RWPE2 (cell line): ENCODE measurements at regions not wholly inside any gene's neighbourhood (a gene's known extent, or its start where the extent isn't known, plus 50 kb on each side); places are given as distances from the start of the nearest gene placed in this dataset.

ENCODE experiments used
- ATAC-seq: fragments of 200-7000 bp; cut with Tn5 transposase; 3 replicates; pipeline ENCODE4 v1.9.1; 2021; ENCODE audit warnings: low read depth
- DNase-seq: peaks from one replicate; pipeline ENCODE4 v3.0.0-alpha.2; 2020; ENCODE audit warnings: low spot score
- H3K27ac ChIP-seq: fragments of 450-650 bp; 2 replicates; pipeline ENCODE4 v1.5.1; 2017; ENCODE audit warnings: mild to moderate bottlenecking; ENCODE audit not compliant: poor library complexity, severe bottlenecking
- H3K27me3 ChIP-seq: fragments of 250-450 bp; sonication (Bioruptor Pico); 2 replicates; pipeline ENCODE4 v1.5.1; 2021; ENCODE audit warnings: mild to moderate bottlenecking, moderate library complexity; ENCODE audit not compliant: insufficient read depth, poor library complexity, severe bottlenecking
- H3K36me3 ChIP-seq: fragments of 250-450 bp; sonication (Bioruptor Pico); 2 replicates; pipeline ENCODE4 v1.5.1; 2020; ENCODE audit warnings: low read depth, mild to moderate bottlenecking, moderate library complexity
- H3K4me1 ChIP-seq: fragments of 250-450 bp; sonication (Bioruptor Pico); 2 replicates; pipeline ENCODE4 v1.5.1; 2021; ENCODE audit warnings: mild to moderate bottlenecking, moderate library complexity; ENCODE audit not compliant: insufficient read depth, poor library complexity, severe bottlenecking
- H3K4me3 ChIP-seq: fragments of 250-450 bp; sonication (Bioruptor Pico); 2 replicates; pipeline ENCODE4 v1.5.1; 2021; ENCODE audit warnings: mild to moderate bottlenecking, moderate library complexity; ENCODE audit not compliant: severe bottlenecking
- H3K9me3 ChIP-seq: fragments of 250-450 bp; sonication (Bioruptor Pico); 2 replicates; pipeline ENCODE4 v1.5.1; 2021; ENCODE audit warnings: mild to moderate bottlenecking, moderate library complexity; ENCODE audit not compliant: severe bottlenecking
- TF ChIP-seq, protein P1 (sequence below): fragments of 450-650 bp; IDR thresholded peaks from one replicate; pipeline ENCODE4 v1.5.1; 2017; ENCODE audit warnings: mild to moderate bottlenecking, moderate library complexity; ENCODE audit not compliant: poor library complexity, severe bottlenecking

DNA sequence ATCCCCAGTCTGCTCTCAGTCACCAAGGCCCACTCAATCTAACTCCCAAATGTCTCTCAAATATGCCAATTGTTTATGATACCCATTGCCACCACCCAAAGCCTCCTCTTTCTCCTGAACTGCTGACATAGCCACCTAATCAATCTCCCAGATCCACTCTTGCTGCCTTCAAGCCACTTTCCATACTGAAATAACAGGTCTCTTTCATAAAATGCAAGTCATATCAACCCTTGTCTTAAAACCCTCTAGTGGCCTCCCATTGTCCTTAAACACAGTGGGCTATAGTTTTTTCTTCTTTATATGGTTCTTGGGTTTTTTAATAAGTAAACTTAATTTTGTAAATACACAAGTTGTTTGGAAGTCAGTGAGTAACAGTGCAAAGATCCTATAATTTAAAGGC lies 155.2 kb upstream of the ZC3H12C start:
- DNase-seq: no peak
- no peak overlapping the region for H3K4me3 ChIP-seq
- H3K4me1 ChIP-seq: no peaks in the 10 kb centered on the region
- H3K36me3 ChIP-seq: no peaks in the 10 kb centered on the region
- TF ChIP-seq, protein P1, sequence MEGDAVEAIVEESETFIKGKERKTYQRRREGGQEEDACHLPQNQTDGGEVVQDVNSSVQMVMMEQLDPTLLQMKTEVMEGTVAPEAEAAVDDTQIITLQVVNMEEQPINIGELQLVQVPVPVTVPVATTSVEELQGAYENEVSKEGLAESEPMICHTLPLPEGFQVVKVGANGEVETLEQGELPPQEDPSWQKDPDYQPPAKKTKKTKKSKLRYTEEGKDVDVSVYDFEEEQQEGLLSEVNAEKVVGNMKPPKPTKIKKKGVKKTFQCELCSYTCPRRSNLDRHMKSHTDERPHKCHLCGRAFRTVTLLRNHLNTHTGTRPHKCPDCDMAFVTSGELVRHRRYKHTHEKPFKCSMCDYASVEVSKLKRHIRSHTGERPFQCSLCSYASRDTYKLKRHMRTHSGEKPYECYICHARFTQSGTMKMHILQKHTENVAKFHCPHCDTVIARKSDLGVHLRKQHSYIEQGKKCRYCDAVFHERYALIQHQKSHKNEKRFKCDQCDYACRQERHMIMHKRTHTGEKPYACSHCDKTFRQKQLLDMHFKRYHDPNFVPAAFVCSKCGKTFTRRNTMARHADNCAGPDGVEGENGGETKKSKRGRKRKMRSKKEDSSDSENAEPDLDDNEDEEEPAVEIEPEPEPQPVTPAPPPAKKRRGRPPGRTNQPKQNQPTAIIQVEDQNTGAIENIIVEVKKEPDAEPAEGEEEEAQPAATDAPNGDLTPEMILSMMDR: no peak
- H3K27me3 ChIP-seq: no peaks in the 10 kb centered on the region
- H3K27ac ChIP-seq: no peak overlapping the region
- no peak for ATAC-seq
- no peaks in the 10 kb centered on the region for H3K9me3 ChIP-seq

DNA sequence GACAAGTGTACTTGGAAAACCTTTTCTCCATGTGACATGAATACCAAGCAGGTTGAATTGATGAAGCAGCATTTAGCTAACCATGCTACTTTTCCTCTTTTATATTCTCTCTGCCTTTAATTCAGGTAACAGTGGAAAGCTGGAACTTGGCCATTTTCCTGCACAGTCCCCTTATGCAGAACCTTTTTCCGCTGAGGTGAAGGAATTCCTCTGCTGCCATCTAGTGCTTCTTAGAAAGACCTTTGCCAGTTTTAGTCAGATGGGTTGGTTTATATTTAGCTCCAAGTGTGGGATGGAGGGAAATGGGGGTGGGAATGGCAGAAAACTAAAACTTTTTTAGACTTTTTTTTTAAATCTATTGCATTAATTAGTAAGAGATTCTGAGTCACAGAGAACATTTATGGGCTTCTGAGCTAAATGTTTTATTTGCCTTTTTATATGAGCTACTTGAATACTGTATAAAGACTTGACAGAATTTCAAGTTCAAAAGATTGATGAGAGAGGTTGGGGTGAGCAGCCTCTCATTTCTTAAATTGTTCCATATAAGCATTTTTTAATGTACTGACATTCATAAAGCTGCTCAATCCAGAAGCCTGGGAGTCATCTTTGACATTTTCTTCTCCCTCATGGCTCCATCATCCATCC lies 153.9 kb upstream of the ZC3H12C start:
- DNase-seq: no peak
- no peaks in the 10 kb centered on the region for H3K36me3 ChIP-seq
- H3K27me3 ChIP-seq: no peaks in the 10 kb centered on the region
- H3K4me1 ChIP-seq: no peaks in the 10 kb centered on the region
- H3K4me3 ChIP-seq: no peak overlapping the region
- H3K9me3 ChIP-seq: no peaks in the 10 kb centered on the region
- no peak overlapping the region for H3K27ac ChIP-seq
- ATAC-seq: peak; percentile 81
- TF ChIP-seq, protein P1: peak; percentile 87

DNA sequence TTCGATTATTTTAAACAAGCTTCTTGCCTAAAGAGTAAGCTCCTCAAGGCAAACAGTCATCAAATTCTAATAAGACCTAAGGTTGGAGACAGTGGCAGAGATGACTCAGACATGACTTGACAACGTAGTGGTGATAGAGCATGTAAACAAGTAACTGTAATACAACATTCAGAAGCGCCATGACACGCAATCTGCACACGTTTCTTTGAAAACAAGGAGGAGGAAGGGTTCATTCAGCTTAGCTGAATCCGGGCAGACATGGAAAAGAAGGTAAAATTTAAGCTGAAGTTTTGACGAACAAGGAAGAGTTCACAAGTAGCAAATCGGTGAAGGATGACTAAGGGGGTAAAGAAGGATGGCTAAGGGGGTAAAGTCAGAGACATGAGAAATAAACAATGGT lies 152.4 kb upstream of the ZC3H12C start:
- TF ChIP-seq, protein P1: no peak
- no peaks in the 10 kb centered on the region for H3K4me1 ChIP-seq
- H3K27me3 ChIP-seq: no peaks in the 10 kb centered on the region
- ATAC-seq: peak; percentile 78
- H3K4me3 ChIP-seq: no peak overlapping the region
- H3K36me3 ChIP-seq: no peaks in the 10 kb centered on the region
- no peak for DNase-seq
- no peak overlapping the region for H3K27ac ChIP-seq
- no peaks in the 10 kb centered on the region for H3K9me3 ChIP-seq

DNA sequence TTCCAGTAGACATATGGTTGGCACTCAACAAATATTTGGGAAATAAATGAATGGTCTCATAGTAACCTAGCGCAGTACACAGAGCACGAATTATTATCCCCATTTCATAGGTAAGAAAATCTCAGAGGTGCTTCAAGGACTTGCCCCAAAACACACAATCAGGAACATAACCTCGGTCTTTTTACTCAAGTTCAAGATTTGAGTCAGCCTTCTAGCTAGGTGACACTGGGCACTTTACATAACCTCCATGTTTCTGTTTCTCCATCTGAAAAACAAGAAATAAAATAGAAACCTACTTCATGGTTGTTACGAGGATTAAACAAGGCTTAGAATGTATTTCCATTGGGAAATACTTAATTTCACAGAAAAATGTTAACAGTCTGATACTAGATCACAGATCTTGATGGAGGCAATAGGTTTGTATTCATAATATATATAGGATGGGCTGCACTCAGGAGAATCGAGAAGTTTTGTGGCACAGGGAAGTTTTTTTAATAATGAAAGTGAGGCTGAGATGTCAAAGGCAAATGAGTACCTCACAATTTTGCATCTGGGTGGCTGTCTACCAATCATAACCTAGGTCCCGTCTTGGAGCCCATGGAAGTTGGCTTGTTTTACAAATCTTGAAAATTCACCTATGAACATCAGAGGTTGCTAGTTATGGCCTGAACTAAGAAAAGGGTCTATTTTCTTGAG lies 147.4 kb upstream of the ZC3H12C start:
- ATAC-seq (peak; percentile 28), DNase-seq (no peak)
- Histone ChIP-seq H3K9me3 (no peaks in the 10 kb centered on the region), H3K36me3 (no peaks in the 10 kb centered on the region), H3K27me3 (no peaks in the 10 kb centered on the region), H3K4me1 (peaks cover 2% of the 10 kb centered on the region), H3K4me3 (no peak overlapping the region), H3K27ac (no peak overlapping the region)
- TF ChIP-seq, protein P1: no peak

DNA sequence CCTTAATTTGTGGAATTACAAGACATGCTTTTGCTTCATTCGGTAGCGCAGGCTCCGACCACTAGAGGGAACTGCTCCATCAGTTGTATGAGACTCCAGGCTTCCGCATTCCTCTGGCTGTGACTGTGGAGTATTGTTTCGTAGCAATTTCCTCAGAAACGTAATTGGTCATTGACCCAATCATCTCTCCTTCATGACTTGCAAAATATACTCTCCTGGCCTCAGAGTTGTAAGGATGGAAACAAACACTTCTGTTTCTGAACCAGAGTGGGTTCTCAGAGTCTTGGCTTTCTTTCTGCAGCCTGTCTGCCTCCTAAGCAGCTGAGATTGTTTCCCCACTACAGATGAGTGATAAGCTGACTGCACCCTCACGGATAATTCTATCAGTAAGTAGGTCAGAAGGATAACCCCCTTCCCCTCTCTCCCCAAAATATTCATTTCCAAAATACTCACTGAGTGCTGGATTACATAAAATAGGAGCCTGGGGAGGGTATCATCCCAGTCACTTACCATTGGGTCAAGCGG lies 146.8 kb upstream of the ZC3H12C start:
- Histone ChIP-seq H3K4me3 (no peak overlapping the region), H3K36me3 (no peaks in the 10 kb centered on the region), H3K4me1 (peaks cover 2% of the 10 kb centered on the region), H3K9me3 (no peaks in the 10 kb centered on the region), H3K27me3 (no peaks in the 10 kb centered on the region), H3K27ac (no peak overlapping the region)
- ATAC-seq: peak; percentile 99
- TF ChIP-seq, protein P1: peak; percentile 95
- peak; percentile 80 for DNase-seq
